GM19023 (cell line): ENCODE measurements at regions not wholly inside any gene's neighbourhood (a gene's known extent, or its start where the extent isn't known, plus 50 kb on each side); places are given as distances from the start of the nearest gene placed in this dataset.
"Not testable (repeated sequence)": the region's sequence is repeated elsewhere in the genome, so short reads cannot be mapped to it uniquely, and the experiment has no call there.

Experiments used
- ATAC-seq: cut with Tn5 transposase; IDR thresholded peaks from one replicate; pipeline ENCODE4 v1.9.1; 2021; ENCODE audit warnings: mild to moderate bottlenecking, moderate library complexity; ENCODE audit not compliant: unreplicated experiment

DNA sequence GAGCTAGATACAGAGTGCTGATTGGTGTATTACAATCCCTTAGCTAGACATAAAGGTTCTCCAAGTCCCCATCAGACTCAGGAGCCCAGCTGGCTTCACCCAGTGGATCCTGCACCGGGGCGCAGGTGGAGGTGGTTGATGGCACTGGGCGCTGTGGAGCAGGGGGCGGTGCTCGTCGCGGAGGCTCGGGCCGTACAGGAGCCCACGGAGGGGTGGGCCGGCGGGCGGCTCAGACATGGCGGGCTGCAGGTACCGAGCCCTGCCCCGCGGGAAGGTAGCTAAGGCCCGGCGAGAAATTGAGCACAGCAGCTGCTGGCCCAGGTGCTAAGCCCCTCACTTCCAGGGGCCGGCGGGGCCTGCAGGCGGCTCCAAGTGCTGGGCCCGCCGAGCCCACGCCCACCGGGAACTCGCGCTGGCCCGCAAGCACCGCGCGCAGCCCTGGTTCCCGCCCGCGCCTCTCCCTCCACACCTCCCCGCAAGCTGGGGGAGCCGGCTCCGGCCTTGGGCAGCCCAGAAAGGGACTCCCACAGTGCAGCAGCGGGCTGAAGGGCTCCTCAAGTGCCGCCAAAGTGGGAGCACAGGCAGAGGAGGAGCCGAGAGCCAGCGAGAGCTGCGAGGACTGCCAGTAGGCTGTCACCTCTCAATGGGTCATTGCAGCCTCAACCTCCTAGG is 96.4 kb upstream of the MYO10 start:
- not testable (repeated sequence) for ATAC-seq

DNA sequence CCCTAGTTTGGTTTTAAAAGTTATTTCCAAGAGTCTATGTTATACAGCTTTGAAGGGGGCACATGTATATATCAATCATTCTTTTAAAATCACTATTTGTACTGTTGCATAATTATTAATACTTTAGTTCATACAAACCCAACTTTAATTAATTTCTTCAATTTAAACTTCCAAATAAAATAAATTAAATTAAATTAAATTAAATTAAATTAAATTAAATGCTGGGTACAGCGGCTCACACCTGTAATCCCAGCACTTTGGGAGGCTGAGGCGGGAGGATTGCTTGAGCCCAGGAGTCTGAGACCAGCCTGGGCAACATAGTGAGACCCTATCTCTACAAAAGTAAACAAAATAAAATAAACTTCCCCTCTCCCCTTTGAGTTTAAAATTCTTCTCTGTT is 98.9 kb upstream of the MYO10 start:
- not testable (repeated sequence) for ATAC-seq

DNA sequence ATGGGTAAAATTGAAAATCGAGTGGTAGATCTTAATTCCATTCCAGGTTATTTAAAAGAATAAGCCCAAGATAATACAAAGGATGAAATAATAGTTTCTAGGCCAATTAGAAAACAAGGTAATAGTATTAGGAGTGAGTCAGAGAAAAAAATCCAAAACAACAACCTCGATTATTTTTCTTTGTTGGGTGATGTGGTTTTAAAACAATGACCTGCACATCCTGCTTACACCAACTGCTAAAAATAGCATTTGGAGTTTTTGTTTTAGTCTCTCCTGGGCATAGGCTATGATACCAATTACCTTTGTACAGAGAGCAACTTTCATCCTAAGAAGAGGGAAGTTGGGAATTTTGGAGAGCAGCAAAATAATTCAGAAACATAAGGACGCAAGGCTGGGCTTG is 101.7 kb upstream of the MYO10 start:
- ATAC-seq, result no peak

DNA sequence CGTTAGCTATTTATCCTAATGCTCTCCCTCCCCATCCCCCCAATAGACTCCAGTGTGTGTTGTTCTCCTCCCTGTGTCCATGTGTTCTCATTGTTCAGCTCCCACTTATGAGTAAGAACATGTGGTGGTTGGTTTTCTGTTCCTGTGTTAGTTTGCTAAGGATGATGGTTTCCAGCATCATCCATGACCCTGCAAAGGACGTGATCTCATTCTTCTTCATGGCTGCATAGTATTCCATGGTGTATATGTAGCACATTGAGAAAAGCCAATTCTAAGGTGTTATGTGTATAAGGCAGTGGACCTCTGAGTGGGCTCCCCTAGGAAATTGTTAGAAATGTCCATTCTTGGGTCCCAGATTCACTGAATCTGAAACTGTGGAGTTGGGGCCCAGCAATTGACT is 103.1 kb upstream of the MYO10 start:
- ATAC-seq, result no peak

DNA sequence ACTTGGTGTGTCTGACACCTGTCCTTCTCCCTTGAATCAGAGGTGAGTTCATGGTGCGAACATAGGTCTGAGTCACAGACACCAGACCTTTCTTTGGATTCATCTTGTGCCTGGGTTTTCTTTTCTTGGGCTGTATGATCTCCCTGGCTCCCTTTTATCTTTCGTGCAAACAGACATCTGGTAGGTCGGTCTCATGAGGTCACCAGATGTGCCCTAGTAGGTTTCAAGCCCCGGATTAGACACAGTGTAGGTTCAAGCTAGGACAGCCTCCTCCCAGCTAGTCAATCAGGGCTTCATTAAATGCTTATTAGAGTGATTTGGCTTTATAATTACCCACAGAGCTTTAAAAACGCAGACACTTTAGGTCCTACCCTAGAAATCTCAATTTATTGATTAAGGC is 106.0 kb upstream of the MYO10 start:
- no peak for ATAC-seq

DNA sequence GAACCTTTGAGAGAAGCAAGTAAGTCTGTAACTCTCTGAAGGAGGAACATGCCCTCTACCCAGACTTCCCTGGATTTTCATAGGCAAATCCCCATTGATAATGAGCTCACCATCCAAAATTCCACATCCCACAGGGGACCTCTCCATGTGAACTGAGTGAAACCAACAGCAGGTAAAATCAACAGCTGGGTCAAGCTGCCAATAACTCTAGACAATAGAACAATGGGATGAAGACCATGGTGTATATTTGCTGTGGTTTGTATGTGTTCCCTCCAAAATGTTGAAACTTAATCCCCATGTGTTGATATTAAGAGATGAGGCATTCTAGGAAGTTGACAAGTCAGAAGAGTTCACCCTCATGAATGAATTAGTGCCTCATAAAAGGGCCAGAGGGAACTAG is 110.2 kb upstream of the MYO10 start:
- ATAC-seq, result no peak

DNA sequence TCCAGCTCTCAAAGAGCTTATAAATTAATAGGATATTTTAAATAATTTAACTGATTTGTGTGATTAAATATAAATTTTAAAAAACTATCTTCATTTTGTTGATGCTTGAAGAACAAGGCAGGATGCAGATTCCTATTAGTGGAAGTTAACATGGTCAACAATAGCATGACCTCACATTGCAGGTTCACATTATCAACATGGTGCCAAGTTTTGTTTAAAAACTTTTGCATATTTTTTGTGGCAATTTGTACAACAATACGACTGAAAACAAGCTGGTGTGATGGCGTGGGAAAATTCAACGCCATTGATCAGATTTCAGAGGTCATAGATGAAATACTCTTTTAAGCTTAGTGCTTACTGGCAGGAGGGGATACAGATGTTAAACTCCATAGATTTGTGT is 114.1 kb upstream of the MYO10 start:
- no peak for ATAC-seq

DNA sequence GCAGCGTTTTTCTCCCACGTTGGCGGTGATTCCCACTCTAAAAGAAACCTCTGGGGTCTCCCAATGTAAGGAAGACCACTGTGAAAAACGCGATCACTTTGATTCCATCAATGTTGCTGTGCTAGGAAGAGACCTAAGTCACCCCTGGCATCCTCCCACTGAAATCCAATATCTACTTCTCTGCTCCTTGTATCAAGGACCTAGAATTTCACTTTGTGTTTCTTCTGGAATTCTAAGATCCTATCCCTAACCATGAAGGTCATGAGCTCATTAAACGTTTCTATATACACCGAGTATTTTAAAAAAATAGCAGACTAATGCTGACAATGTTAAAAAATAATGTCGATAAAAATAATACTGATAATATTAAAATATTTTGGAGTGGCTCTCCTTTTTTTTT is 118.8 kb upstream of the MYO10 start:
- ATAC-seq, result no peak

DNA sequence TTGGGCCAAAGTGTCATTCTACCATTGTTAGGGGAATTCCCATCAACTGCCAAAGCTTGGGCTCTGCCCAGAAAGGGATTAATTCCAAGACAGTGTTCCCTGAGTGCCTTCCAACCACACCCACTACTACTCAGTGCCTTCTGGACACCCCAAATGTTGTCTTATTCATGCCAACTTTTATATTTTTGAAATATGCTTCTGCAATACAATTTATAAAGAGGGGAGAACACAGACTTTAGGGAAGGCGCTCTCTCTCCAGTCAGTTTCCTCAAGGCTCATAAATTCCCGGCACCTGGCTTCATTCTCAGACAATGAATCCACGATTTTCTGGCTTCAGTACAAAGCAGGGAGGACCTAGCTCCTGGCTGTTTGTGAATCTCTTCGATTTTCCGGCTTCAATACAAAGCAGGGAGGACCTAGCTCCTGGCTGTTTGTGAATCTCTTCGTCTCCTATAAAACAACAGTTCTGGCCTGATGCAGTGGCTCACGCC is 120.1 kb upstream of the MYO10 start:
- no peak for ATAC-seq

DNA sequence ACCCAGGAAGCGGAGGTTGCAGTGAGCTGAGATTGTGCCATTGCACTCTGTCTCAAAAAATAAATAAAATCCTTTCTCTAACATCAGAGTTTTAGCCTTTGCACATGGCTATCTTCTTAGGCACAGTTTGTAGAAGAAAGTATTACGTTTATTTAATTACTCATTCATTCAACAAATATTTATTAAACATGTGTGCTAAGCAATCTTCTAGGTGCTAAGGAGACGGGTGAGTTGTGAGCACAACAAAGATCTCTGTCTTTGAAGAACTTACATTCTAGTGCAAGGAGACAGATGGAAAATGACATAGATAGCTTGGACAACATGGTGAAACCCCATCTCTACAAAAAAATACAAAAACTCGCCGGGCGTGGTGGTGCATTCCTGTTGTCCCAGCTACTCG is 122.3 kb upstream of the MYO10 start:
- no peak for ATAC-seq

DNA sequence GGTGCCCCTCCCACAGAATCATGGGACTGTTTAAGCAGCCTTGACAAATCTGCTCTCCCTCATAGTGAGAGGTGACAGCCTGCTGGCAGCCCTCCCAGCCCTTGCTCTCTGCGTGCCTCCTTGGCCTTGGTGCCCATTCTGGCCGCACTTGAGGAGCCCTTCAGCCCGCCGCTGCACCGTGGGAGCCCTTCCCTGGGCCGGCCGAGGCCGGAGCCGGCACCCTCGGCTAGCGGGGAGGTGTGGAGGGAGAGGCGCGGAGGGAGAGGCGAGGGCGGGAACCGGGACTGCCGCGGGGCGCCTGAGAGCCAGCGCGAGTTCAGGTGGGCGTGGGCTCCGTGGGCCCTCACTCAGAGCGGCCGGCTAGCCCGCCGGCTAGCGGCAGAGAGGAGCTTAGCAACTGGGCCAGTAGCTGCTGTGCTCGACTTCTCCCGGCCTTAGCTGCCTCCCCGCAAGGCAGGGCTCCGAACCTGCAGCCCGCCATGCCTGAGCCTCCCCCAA is 125.9 kb upstream of the MYO10 start:
- no peak for ATAC-seq

DNA sequence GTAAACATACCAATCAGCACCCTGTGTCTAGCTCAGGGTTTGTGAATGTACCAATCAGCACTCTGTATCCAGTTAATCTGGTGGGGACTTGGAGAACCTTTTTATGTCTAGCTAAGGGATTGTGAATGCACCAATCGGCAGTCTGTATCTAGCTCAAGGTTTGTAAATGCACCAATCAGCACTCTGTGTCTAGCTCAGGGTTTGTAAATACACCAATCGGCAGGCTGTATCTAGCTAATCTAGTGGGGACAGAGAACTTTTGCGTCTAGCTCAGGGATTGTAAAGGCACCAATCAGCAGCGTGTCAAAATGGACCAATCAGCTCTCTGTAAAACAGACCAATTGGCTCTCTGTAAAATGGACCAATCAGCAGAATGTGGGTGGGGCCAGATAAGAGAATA is 126.7 kb upstream of the MYO10 start:
- ATAC-seq, result not testable (repeated sequence)

DNA sequence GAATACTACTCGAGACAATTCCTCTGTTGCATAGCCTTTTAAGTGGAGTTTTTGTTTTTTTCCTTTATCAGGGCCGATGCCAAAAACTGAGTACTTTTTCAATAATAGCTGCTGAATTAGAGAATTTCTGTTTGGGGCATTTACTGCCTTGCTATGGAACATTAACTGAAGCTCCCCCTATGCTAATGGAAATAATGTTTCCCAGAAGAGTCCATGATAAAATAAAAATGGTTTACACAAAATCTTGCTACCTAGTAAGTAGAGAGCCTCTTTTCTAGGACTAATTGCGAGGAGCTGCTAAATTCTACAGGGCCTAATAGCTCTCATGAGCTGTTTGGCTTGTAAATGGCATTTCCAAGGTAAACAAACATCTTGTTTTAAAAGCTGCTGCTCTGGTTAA is 128.2 kb upstream of the MYO10 start:
- no peak for ATAC-seq

DNA sequence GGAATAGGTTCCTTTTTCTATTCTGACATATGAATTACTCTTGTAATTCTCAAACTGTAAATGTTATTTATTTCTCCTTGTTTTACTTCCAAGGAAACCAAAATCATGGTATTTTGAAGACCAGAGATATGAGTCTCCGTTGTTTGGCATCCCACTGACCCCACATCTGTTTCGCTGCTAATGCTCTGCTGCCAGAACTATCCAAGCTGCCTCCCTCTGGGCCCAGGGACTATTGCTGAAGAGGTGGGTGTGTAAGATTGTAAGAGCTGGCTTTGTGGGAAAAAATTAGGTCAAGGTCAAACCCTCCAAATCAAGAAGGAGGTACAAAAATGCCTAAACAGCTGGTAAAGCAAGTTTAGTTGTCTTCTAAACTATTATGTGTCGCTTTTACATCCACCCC is 129.4 kb upstream of the MYO10 start:
- no peak for ATAC-seq

DNA sequence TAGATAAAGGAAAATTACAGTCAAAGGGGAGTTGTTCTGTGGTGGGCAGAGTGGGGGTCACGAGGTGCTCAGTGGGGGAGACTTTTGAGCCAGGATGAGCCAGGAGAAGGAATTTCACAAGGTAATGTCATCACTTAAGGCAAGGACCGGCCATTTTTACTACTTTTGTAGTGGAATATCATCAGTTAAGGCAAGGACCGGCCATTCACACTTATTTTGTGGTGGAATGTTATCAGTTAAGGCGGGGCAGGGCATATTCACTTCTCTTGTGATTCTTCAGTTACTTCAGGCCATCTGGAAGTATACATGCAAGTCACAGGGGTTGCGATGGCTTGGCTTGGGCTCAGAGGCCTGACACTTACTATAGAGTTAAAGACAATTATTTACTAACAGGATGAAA is 129.9 kb upstream of the MYO10 start:
- not testable (repeated sequence) for ATAC-seq

DNA sequence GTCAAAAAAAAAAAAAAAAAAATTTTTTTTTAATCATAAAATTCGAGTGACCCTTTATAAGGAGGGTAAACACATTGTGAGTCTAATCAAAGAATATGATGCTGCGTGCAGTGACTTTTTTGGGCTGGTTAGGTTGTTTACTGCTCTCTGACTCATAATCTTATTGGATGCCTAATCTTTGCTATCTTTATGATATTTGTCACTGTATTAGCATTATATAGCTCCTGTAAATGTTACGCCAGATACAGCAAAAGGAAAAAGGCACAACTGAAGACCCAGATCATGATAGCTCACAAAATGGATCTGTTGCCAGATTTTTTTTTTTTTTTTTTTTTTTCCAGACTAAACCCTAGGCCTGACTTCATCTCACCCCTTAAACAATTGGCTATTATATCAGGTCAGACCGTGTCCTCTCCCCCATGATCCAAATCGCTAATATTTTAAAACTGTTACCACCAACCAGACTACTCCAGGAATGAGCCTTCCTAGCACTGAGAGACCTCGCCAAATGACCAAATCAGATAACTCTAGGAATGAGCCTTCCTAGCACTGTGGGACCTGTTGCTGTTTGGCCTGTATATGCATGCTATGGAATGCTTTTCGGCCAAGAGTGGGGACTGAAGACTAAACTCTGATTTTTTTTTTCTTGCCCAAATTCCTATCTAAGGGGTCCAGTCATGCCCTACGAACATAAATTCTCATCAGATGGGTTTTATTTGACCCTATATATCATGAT is 131.7 kb upstream of the MYO10 start:
- no peak for ATAC-seq

DNA sequence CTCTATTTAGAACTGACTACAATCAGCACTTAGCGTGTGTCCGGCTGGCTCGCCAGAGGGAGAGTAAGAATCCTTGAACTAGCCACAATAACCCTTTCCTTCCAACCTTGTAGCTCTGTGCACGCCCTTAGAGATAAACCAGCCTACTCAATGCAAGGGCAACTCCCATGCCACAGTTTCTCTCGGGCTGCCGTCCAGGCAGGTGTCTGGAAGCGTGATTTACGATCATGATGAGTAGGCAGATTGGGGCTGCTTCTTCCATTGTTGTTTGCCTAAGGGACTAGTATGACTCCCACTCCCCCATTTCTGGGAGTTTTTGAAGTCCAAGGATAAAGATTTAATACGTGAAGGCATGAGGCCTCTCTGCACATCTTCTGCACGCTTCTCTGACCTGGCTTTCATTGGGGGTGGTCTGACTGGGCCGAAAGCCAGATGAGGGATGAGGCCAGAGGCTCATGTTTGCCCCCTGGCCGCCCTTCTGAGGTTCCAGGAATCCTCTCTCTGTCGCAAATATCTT is 134.0 kb upstream of the MYO10 start:
- ATAC-seq, result no peak

DNA sequence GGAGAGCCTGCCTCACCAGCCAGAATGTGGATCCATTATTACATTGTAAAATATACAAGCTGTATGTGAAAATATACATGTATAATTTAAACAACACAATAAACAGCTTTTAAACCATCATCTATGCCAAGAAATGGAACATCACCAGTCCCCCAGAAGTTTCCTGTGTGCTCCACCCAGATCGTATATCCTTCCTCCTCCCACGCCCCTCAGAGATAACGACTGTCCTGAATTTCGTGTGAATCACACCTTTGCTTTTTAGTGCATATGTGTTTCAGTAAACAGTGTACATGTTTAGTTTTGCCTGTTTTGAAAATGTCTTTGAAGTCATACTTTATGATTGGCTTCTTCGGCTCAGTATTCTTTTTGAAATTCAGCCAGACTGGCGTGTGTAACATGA is 134.6 kb upstream of the MYO10 start:
- ATAC-seq, result no peak

DNA sequence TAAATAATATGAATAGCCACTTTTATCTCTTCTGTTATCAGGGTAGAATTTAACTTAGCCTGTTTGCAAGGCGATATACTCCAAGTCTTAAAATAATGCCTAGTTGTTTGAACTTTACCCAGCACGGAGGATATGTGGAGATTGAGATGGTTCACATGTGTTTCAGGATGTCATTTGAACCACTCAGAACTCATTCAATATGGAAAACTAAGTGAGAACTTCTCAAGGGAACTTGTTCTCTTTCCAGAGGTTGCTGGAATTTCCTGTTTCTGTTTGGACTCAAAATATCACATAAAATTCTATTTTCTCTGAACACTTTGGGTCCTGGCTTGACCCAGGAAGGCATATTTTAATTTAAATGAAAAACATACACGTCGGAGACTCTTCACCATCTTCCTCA is 139.1 kb upstream of the MYO10 start:
- no peak for ATAC-seq

DNA sequence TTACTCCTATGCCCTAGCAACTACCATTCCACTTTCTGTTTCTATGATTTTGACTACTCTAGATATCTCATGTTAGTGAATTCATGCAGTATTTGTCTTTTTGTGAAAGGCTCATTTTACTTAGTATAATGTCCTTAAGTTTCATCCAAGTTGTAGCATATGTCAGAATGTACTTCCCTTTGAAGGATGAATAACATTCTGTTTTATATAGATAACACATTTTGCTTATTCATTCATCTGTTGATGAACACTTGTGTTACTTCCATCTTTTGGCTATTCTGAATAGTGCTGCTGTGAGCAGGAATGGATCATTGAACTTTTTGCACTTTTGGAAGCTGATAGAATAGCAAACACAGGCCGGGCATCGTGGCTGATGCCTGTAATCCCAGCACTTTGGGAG is 140.2 kb upstream of the MYO10 start:
- ATAC-seq, result no peak

DNA sequence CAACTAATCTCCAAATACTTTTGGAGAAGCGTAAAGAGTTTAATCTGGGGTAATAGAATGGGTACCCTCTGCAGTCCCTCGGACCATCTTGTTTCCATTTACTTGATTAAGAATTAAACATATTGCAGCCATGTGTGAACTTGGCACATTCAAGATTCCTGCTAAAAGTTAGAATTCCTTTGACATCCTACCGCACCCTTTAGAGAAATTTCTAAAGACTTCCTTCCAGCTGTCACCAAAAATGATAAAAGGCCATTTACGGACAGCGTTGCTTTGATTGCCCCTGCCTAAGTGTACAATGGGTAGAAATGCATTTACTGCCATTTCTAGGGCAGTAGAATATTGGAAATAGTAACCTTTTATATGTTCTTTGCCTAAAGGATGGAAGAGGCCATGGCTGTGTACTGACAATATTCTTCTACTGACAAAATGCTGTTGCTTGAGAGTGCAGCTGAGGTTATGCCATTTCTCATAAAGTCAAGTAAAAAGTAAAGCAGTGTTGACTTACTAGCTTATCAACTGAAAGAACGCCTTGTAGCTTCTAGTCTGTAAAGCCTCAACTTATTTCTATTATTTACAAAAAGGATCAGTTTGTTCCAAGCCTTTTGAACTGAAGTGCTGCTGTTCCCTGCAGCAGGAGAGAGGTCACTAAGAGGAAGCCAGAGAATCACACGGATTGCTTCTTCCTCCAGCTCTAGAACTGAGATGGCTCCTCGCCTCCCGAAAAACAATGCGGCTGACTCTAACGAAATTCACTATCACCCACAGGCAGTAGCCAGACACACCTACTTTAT is 139.8 kb upstream of the BASP1 start:
- no peak for ATAC-seq
